ENCODE measurements at regions not wholly inside any gene's neighbourhood (a gene's known extent, or its start where the extent isn't known, plus 50 kb on each side); places are given as distances from the start of the nearest gene placed in this dataset.

DNA sequence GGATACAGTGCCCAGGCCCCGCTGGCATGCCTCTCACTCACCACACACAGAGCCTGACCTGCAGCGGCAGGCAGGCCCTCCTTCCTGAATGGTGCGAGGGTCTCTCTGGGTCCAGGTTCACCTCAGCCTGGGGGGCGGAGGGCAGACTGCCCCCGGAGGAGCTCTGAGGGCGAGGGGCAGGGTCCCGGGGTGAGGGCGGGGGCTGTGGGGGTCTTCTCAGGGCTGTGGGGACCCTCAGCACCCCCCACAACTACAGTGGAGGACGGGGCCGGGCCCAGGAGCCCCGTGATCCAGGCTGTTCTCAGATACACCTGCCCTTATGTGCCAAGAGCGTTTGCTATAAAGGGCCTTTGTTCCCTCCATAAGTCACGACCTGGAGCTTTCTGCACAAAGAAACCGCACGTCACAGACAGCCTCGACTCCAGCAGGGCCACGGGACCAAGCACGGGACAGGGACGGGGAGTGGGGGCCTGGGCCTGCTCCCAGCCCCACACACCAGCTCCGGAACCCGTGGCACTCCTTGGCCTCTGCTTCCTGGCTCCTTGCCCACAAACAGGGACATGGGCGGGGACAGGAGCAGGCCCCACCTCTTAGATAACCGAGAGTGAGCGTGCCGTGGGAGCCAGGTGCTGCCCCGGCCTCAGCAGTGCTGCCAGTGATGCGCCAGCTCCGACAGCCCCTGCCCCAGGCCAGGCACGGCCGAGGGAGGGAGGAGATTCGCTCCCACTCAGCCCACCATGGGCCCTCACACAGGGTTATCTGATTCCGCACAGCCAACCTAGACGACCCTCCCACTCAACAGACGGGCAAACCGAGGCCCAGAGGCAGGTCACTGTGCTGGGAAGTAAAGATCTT is 101.9 kb downstream of the RFLNA start:
- no peak for DNase-seq (ENCODE audit: low read depth)

DNA sequence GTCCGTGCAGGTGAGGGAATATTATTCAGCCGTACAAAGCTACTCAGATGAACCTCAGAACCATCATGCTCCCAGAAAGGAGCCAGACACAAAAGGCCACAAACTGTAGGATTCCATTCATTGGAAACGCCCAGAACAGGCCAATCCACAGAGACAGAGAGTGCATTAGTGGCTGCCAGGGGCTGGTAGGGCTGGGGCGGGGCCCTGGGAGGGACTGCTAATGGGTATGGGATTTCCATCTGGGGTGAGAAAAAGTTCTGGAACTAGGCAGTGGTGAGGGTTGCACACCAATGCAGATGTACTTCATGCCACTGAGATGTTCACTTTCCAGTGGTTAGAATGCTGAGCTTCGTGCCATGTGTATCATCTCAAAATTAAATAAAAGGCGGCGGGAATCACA is 101.1 kb downstream of the RFLNA start:
- no peak for DNase-seq (ENCODE audit: low read depth)

DNA sequence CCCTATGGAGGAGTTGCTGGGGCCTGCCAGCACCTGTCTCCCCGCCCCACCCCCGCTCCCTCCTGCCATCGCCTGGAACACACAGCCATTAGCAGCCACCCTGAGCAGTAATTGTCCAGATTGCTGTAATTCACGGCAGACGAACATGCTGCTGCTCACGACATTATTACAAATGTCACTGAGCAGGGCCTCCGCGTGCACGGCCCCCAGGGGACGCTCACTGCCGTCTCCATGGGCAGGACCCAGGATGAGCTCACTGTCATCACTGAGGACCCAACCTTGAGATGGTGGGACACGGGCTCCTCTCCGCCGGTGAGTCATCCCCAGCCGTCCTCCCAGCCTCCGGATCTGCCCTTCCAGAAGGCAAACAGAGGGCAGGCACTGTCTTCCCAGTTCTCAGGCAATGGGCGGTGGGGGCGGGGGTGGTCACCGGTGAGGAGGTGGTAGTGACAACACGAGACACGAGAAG is 100.4 kb downstream of the RFLNA start:
- DNase-seq (ENCODE audit: low read depth) = no peak

DNA sequence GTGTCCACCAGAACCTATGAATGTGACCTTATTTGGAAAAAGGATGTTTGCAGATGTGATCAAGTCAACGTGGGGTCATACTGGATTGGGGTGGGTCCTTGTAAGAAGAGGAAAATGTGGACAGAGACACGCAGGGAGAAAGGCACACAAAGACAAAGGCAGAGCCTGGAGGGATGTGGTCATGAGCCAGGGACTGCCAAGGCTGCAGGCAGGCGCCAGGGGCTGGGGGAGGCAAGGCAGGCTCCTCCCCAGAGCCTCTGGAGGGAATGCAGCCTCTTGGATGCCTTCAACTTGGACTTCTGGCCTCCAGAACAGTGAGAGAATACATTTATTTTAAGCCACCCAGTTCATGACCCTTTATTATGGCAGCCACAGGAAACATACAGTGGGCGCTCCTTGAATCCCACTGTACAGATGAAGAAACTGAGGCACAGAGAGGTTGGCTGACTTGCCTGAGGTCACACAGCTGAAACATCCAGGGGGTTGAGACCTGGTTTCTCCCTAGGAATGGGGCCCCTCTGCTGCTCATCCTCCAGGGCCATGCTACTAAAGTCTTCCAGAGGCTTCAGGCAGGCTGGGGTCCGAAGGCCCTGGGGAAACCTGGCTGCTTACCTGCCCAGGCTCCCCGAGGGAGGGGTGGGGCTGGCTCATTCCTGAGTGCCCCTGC is 99.7 kb downstream of the RFLNA start:
- DNase-seq (ENCODE audit: low read depth) = no peak

DNA sequence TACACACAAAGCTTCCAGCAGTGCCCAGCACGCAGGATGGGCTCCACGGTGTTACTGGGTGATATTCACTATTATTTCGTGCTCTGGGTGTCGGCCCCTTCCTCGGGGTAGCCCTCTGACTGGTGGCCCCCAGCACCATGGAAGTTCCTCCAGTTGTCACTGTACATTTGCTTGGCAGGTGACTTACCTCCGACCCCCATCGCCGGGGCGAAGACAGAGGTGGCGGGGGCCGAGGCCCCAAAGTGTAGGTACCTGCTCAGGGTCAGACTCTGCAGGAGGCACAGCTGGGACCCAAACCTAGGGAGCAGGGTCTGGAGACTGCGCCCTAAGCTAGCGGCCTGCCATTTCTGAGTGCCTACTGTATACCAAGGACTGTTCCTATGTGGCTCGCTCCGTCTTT is 98.9 kb downstream of the RFLNA start:
- no peak for DNase-seq (ENCODE audit: low read depth)

DNA sequence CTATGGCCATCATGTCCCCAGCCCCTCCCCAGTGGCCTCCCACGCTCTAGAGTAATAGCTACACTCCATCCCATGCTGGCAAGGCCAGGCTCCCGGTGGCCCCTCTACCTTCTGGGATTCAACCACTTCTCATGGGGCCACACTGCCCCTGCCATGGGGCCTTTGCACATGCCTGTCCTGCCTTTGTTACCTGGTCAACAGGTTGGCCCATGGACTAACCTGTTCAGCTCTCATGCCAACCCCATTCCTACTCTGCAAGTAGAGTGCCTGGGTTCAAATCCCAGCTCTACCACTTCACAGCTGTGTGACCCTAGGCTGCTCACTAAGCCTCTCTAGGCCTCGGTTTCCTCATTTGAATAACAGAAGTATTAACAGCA is 98.5 kb downstream of the RFLNA start:
- DNase-seq (ENCODE audit: low read depth) = no peak

DNA sequence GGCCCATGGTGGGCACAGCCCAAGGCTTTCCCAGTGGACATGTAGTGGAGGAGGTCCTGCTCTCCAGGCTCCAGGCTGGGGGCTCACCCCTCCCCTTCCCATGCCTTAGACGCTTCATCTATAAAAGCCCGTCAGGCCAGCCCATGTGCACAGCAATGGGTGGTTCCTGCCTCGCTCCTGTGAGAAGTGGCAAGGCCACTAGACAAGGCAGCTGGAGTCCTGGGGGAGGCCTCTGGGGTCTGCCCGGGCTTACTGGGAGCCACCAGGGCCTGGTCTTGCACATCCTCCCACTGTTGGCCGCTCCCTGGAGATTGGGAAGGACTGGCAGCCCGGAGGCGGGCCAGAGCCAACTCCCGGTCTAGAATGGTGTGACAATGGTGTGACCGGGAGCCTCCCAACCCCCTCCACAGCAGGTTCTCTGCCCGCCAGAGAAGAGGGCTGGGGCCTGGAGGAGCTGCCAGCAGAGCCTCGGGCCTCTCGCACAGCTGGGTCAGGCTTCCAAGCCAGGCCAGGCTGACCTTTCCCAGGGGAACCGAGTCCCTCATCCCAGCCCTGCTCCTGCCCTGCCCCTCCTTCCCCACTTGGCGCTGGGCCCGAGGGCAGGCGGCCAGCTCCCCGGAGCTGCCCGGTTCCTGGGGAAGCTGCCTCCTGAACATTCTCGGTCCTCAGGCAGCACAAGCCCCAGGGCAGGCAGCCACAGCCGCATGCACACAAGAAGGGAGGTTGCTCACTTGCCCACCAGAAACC is 97.9 kb downstream of the RFLNA start:
- DNase-seq (ENCODE audit: low read depth) = no peak

DNA sequence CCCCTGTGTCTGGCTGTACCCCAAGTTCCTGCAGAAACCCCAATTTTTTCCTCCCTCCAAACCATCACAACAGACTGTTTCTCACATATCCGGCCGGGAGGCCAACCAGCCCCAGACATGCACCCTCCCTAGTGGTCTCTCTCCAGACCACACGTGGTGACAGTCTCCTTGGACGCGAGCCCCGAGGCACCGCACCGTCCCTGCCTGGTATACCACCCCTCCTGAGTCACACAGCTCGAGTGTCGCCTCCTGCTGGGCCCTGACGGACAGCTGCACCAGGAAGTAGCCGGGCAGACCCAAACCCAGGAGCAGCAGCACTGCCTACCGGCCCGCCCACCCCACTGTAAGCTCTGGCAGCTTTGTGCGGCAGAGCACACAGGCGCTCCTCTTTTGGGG is 97.4 kb downstream of the RFLNA start:
- DNase-seq (ENCODE audit: low read depth) = no peak

DNA sequence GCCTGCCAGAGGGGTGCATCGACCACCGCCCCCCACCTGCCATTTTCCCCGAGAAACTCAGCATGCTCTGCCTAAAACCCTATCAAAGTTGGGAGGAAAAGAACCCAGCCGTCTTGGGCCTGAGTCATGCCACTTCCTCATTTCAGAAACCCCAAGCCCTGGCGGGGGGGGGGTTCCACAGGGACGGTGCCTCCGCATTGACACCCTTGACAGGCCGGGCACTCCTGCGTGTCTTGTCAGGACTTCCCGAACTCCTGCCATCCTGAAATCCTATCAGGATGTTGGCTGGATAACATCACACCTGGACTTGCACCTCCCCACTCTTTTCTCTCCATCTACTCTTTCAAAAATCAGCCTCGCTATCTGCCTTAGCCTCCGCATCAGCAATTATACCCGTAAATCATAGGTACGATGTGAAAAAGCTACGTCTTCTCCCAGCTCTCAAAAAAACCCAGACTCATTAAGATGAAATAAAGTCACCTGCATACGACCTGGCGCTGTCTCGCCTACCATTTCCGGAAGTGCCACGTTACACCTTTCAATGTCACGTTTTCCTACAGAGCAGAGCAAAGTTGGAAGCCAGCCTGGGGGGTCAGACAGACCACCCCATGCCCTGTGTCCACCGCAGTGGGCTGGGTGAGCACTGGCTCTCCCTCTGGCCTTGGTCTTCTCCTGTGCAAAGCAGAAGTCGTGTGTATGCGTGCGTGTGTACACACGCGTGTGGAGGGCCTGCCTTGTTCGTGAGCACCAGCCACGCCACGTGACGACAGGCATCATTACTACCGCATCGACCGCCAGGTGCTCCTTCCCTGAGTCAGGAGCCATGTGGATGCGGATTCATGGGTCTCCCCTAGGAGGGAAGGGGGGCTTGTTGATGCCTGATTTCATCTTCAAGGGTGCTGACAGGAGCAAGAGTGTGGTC is 96.7 kb downstream of the RFLNA start:
- DNase-seq (ENCODE audit: low read depth) = peak; percentile 15

DNA sequence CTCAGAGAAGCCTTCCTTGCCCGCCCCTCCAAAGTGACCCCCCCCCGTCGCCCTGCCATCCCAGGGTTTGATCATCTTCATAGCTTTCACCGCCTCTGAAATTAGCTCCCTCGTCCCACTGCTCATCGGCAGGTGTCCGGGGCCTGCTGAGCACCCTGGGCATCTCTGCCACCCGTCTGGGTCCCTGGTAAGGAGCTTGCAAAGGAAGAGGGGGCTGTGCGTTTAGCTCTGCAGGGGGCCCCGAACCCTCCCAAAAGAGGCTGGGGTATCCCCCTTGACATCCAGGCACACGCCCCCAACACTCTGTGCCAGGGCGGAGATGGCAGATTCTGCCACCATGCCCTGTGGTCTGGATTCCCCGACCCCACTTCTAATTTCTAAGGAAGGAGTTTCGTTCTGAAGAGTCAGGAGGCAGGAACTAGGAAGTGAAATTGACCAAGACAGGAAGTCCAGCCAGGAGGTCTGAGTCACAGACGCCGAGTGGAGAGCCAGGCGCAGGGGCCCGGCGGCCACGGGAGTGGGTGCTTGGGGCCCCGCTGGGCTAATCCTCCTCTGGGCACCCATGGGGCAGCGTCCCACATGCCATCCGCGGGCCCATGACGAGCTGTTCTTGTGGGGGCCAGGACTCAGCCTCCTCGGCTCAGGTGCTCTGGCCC is 95.7 kb downstream of the RFLNA start:
- no peak for DNase-seq (ENCODE audit: low read depth)

DNA sequence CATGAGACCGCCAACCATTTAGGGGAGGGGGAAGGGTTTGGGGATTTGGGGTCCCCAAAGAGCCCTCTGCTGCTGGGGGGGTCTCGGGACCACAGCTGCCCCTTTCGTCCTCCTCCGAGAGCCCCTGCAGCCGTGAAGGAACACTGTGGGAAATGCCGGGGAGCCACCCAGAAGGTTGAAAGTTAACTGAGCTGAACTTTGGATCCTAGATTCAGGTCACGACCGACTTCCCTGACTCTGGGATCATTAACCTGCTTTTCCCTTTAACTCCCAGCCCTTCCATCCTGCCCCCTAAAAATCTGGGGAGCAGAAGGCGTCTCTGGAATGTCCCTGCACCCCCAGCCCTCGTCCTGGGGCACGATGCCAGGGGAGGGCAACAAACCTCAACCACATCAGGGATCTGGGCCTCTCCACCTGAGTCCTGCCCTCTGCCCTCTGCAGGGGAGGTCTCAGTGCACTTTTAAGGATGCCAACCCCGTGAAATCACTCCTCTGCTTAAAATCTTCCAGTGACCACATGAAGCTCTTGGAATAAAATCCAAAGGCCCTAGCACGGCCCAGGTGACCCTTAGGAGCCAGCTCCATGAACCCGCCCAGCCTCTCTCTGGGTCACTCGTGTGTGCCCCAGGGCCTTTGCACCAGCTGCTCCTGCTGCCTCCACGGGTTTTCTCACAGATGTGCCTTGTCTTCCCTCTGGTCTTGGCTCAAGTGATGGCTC is 95.0 kb downstream of the RFLNA start:
- no peak for DNase-seq (ENCODE audit: low read depth)

DNA sequence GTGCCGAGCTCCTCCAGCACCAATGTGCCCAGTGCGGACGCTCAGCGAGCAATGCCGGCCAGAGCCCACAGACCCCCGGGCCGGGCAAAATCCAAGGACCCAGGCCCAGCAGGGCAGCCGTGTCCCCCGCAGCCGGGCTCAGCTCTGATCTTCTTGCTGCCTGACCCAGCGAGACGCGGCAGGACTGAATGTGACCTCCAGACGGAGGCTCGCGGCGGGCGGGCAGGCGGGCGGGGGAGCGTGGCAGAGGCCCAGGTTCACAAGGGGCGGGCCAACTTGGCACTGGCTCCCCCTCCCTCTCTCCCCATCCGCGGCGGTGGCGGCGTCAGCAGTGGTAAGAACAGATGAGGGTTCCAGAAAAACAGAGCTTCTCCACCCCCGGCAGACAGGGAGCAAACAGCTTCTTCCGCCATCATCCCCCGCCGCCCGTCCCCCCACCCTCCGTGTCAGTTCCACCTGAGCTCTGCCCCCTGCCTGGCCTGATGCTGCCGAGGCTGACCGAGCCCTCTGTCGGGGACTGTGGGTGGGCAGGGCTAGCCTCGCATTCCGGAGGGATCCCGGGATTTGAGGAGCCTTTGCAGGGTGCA is 94.3 kb downstream of the RFLNA start:
- peak; percentile 43 for DNase-seq (ENCODE audit: low read depth)

DNA sequence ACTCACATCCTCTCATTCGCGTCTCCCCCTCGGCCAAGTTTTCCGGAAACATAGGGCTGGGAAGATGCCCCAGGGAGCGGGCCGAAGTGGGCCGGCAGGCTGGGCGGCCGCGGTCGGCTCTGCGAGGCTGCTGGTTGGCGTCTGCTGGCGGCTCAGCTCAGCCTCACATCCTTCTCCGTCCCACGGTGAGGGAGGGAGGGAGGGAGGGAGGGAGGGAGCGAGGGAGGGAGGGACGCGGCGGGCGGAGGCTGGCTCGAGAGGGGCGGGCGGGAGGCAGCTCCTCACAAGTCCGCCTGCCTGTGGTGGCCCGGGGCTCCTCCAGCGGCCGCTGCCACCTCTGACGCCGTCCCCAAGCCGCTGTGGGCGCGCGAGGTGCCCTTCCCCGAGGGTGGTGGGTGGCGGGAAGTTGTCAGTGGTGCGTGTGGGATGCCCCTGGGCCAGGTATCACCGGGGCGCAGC is 93.8 kb downstream of the RFLNA start:
- DNase-seq (ENCODE audit: low read depth) = peak; percentile 19

DNA sequence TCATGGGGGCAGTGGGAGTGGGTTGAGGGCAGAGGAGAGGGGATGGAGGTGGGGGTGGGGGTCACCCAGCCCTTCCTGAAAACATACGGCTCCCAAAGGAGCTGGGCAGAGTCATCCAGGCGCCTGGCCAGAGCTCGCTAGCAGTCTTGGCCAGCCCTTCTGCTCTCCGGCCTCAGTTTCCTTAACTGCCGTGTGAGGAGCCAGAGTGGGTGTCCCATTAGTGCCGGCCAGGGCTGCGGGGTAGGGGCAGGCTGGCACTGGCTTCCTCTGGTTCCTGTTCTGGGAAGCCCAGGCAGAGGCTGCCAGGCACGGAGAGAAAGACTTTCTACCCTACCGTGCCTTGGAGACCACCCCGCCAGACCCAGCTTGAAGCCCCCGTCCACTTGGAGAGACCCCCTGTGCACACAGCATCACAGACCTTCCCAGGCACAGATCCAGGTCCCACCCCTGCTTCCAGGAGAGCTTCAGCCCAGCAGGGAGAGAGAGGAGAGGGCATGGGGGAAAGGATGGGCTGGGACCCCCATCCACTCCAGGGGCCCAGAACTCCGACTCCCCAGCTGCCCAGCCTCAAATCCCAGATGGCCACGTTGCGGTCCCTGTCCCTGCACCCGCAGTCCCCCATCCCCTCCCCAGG is 93.3 kb downstream of the RFLNA start:
- DNase-seq (ENCODE audit: low read depth) = no peak

DNA sequence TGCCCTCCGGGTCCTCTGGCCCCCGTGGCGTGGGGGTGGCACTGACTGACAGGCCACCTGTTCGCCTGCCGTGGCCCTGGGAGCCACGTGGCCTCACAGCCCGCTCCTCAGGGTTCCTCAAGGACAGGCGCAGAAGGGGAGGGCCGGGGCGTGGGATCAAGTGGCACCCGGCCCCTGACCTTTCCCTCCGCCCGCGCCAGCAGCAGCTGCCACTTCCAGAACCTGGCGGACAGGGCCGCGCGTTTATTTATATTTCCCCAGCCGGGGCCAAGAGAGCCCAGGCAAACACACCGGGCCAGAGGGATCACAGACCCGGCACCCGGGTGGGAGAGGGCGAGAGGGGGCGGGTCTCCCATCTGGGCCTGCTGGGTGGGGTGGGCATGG is 92.6 kb downstream of the RFLNA start:
- no peak for DNase-seq (ENCODE audit: low read depth)

DNA sequence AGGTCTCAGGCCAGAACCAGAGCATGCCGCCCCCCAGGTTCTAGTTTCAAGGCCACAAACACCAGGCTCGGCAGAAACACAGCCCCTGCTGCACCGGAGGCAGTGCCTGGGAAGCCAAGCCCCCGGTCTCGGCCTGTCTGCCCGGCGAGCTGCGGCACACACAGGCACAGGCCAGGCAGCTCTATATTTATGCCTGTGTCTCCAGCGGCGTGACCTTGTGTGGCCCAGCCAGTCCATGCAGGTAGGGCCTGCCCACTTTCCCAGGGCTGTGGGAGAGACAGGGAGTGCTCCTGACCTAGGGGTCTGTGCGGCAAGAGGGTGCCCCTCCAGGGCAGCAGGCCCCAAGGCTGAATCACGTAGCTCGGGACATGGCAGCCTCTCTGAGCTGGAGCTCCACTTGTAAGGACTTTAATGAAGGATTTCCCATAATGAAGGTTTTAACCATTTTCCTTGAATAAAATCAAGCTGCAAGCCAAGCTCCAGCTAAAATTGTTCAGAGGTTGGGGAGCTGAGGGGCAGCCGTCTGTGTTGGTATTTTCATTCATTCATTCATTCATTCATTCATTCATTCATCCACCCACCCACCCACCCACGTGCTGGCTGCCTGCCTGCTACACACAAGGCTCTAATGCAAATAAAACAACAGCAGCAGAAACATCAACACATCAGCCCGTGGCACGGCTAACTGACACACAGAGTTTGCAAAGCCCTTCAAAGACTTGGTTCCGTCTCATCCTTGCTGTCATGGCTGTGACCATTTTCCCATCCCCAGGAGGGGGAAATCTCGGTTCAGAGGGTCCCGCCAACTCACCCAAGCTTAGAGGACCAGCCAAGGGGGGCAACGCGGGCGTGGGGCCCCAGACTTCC is 92.0 kb downstream of the RFLNA start:
- no peak for DNase-seq (ENCODE audit: low read depth)

DNA sequence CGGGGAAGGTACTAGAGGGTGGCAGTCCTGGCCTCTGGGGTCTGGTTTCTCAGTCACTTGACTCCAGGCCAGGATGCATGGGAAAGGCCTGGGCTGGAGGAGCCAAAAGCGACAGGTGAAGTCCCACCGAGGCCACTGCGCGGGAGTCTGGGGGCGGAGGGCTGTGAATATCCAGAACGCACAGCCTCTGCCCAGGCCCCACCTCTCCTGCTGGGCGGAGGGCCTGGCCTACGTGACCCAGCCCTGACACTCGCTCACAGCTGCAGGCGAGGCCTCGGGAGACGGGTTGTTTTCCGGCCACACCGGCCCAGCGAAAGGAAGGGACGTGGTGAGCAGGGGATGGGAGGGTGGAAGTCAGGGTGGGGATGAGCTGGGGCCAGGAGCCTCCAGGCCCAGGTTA is 91.2 kb downstream of the RFLNA start:
- DNase-seq (ENCODE audit: low read depth) = no peak

DNA sequence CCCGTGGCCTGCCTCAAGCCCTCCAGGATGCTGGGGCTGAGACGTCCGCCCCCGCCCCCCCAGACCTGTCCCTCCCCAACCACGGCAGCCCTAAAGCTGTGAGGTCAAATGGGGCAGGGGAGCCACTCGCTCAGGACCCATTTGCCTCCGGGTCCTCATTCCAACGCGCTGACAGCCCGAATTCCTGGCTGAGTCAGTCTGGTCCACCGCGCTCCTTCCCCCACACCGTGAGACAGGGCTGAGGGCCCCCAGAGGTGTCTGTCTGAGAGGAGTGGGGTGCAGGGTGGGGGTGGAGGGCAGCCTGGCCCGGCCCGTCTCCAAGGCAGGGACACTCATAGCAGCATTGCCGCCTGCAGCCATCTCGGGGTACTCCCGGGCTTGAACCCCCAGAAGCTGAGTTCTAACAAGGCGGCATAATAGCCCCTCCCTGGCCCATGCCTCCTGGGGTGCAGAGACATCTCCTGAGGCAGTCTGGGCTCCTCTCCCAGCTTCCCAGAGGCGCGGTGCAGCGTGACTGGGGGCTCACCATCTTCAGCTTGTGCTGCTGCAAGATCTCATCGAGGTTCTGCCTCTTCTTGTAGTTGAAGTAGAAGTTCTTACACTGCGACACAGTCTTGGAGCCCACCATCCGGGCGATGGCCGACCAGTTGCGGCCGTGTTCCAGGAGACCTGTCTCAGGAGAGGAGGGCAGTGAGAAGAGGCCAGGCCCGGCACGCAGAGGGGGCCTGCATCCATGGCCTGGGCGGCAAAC is 90.5 kb downstream of the RFLNA start:
- DNase-seq (ENCODE audit: low read depth) = no peak

Measured in activated gamma-delta T cell treated with anti-CD3 and anti-CD28 coated beads, Interleukin-2, amount 50 U/mL, for 16 hours (primary cell).